GM21619 (cell line): ENCODE measurements at regions not wholly inside any gene's neighbourhood (a gene's known extent, or its start where the extent isn't known, plus 50 kb on each side); places are given as distances from the start of the nearest gene placed in this dataset.

Experiments used
- ATAC-seq: cut with Tn5 transposase; IDR thresholded peaks from one replicate; pipeline ENCODE4 v1.9.1; 2021; ENCODE audit not compliant: unreplicated experiment

- no peak for ATAC-seq
These were observed 88.1 kb upstream of the IGLL5 start for GRCh38 chr22:22799561-22799960.

GRCh38 chr22:22800716-22801115 lies 86.9 kb upstream of the IGLL5 start:
- ATAC-seq = no peak

- no peak for ATAC-seq
These were observed 85.2 kb upstream of the IGLL5 start for GRCh38 chr22:22802339-22802970.

- ATAC-seq = no peak
These were observed 84.2 kb upstream of the IGLL5 start for GRCh38 chr22:22803285-22803853.

- no peak for ATAC-seq
These were observed 77.6 kb upstream of the IGLL5 start for GRCh38 chr22:22810018-22810427.

GRCh38 chr22:22810471-22810870 lies 77.1 kb upstream of the IGLL5 start:
- ATAC-seq = no peak

GRCh38 chr22:22811016-22812009 lies 76.3 kb upstream of the IGLL5 start:
- no peak for ATAC-seq

GRCh38 chr22:22812031-22812905 lies 75.3 kb upstream of the IGLL5 start:
- ATAC-seq = no peak

GRCh38 chr22:22813126-22814075 lies 74.2 kb upstream of the IGLL5 start:
- no peak for ATAC-seq

- no peak for ATAC-seq
These were observed 72.8 kb upstream of the IGLL5 start for GRCh38 chr22:22814666-22815396.

GRCh38 chr22:22815397-22816170 lies 72.0 kb upstream of the IGLL5 start:
- no peak for ATAC-seq

- ATAC-seq = no peak
These were observed 71.5 kb upstream of the IGLL5 start for GRCh38 chr22:22816171-22816514.

- no peak for ATAC-seq
These were observed 70.7 kb upstream of the IGLL5 start for GRCh38 chr22:22816766-22817410.

- no peak for ATAC-seq
These were observed 70.0 kb upstream of the IGLL5 start for GRCh38 chr22:22817468-22818201.

- ATAC-seq = no peak
These were observed 69.4 kb upstream of the IGLL5 start for GRCh38 chr22:22818202-22818538.

GRCh38 chr22:22818861-22819855 lies 68.5 kb upstream of the IGLL5 start:
- ATAC-seq = no peak
